Hematopoietic multipotent progenitor cell treated with erythropoietin and hydrocortisone succinate and interleukin-3 and kit ligand, for 8 days (in vitro differentiated cells): ENCODE measurements at regions not wholly inside any gene's neighbourhood (a gene's known extent, or its start where the extent isn't known, plus 50 kb on each side); places are given as distances from the start of the nearest gene placed in this dataset.
"Not testable (repeated sequence)": the region's sequence is repeated elsewhere in the genome, so short reads cannot be mapped to it uniquely, and the experiment has no call there.

Experiments used
- DNase-seq: peaks from one replicate; pipeline ENCODE4 v3.0.0-alpha.2; 2015

GRCh38 chr18:33853187-33853586, 275.2 kb downstream of the ASXL3 start:
- DNase-seq: no peak

- DNase-seq: no peak
Observed at GRCh38 chr18:33851546-33852078, 273.6 kb downstream of the ASXL3 start.

- no peak for DNase-seq
Observed at GRCh38 chr18:33849731-33850130, 271.7 kb downstream of the ASXL3 start.

- no peak for DNase-seq
Observed at GRCh38 chr18:33844232-33844631, 266.2 kb downstream of the ASXL3 start.

GRCh38 chr18:33841221-33841967, 263.4 kb downstream of the ASXL3 start:
- DNase-seq: no peak

- no peak for DNase-seq
Observed at GRCh38 chr18:33840212-33840593, 262.2 kb downstream of the ASXL3 start.

GRCh38 chr18:33839452-33840211, 261.6 kb downstream of the ASXL3 start:
- peak; percentile 64 for DNase-seq

GRCh38 chr18:33838054-33838453, 260.0 kb downstream of the ASXL3 start:
- no peak for DNase-seq

- DNase-seq: no peak
Observed at GRCh38 chr18:33837191-33837590, 259.2 kb downstream of the ASXL3 start.

GRCh38 chr18:33836564-33836963, 258.5 kb downstream of the ASXL3 start:
- DNase-seq: no peak

- DNase-seq: no peak
Observed at GRCh38 chr18:33835419-33835818, 257.4 kb downstream of the ASXL3 start.

- no peak for DNase-seq
Observed at GRCh38 chr18:33833842-33834241, 255.8 kb downstream of the ASXL3 start.

- no peak for DNase-seq
Observed at GRCh38 chr18:33831424-33831823, 253.4 kb downstream of the ASXL3 start.

- no peak for DNase-seq
Observed at GRCh38 chr18:33830213-33830612, 252.2 kb downstream of the ASXL3 start.

GRCh38 chr18:33828949-33829348, 250.9 kb downstream of the ASXL3 start:
- no peak for DNase-seq

GRCh38 chr18:33826151-33826550, 248.1 kb downstream of the ASXL3 start:
- no peak for DNase-seq

GRCh38 chr18:33821503-33821902, 243.5 kb downstream of the ASXL3 start:
- DNase-seq: no peak

- no peak for DNase-seq
Observed at GRCh38 chr18:33820517-33821371, 242.7 kb downstream of the ASXL3 start.

GRCh38 chr18:33819692-33820343, 241.8 kb downstream of the ASXL3 start:
- DNase-seq: not testable (repeated sequence)

GRCh38 chr18:33818145-33818544, 240.1 kb downstream of the ASXL3 start:
- DNase-seq: no peak

GRCh38 chr18:33817096-33817495, 239.1 kb downstream of the ASXL3 start:
- no peak for DNase-seq

- no peak for DNase-seq
Observed at GRCh38 chr18:33814546-33814945, 236.5 kb downstream of the ASXL3 start.

- DNase-seq: no peak
Observed at GRCh38 chr18:33812186-33812585, 234.2 kb downstream of the ASXL3 start.
